B cell (primary cell): ENCODE measurements at regions not wholly inside any gene's neighbourhood (a gene's known extent, or its start where the extent isn't known, plus 50 kb on each side); places are given as distances from the start of the nearest gene placed in this dataset.

Experiments used
- ATAC-seq: fragments of 200-7000 bp; cut with Tn5 transposase; one replicate; pipeline ENCODE4 v1.10.0; 2021; ENCODE audit warnings: low read depth, mild to moderate bottlenecking, moderate number of reproducible peaks, moderate library complexity
- CTCF ChIA-PET: fragments of 350-600 bp; sonication (Branson Sonifier 250); formaldehyde crosslinking; loops from one replicate; lab custom pipeline; 2021; ENCODE audit warnings: antibody characterized with exemption, inconsistent platforms; lab: Charles Lee
- POLR2A ChIA-PET: fragments of 350-600 bp; sonication (Branson Sonifier 250); formaldehyde crosslinking; loops from one replicate; lab custom pipeline; 2021; ENCODE audit warnings: antibody characterized with exemption; lab: Charles Lee
- DNase-seq: peaks from one replicate; pipeline ENCODE4 v3.0.0; 2013
- H2AFZ ChIP-seq: 2 replicates; pipeline ENCODE4 v1.6.1; 2012; ENCODE audit warnings: mild to moderate bottlenecking, low read depth, low read length; ENCODE audit not compliant: insufficient read depth, poor library complexity, severe bottlenecking
- H3K27ac ChIP-seq, 2 donors: 1 replicate in 1 of 2; 2 replicates in 1 of 2; pipeline ENCODE4 v1.5.1; 2012 to 2013; ENCODE audit warnings: low read length in 2 of 2, mild to moderate bottlenecking in 2 of 2, moderate library complexity in 1 of 2
- H3K27me3 ChIP-seq, 4 experiments: fragments of 200-600 bp in 1 of 4; sonication (generic) in 1 of 4; replicated peaks in 1 of 4; 1 replicate in 2 of 4; 2 replicates in 2 of 4; pipeline versions ENCODE4 v1.6.1 to v1.7.0; 2013 to 2016; ENCODE audit warnings: low read length in 3 of 4, mild to moderate bottlenecking in 2 of 4, mixed read lengths in 1 of 4, moderate library complexity in 1 of 4; ENCODE audit not compliant: insufficient read depth in 4 of 4, control insufficient read depth in 3 of 4; ENCODE audit errors: control extremely low read depth in 1 of 4
- H3K36me3 ChIP-seq, 2 experiments: replicated peaks in 1 of 2; 1 replicate in 1 of 2; 2 replicates in 1 of 2; pipeline versions ENCODE4 v1.6.1 to v1.7.1; 2013; ENCODE audit warnings: low read length in 1 of 2; ENCODE audit not compliant: insufficient read depth in 2 of 2, control insufficient read depth in 1 of 2; ENCODE audit errors: control extremely low read depth in 1 of 2, extremely low read depth in 1 of 2
- H3K4me1 ChIP-seq, 2 donors: fragments of 200-600 bp in 1 of 2; sonication (generic) in 1 of 2; 1 replicate in 1 of 2; 2 replicates in 1 of 2; pipeline versions ENCODE4 v1.5.1 to v1.6.1; 2013 to 2017; ENCODE audit warnings: low read length in 2 of 2; ENCODE audit not compliant: control insufficient read depth in 2 of 2, insufficient read depth in 2 of 2
- H3K4me2 ChIP-seq: replicated peaks from 2 replicates; pipeline ENCODE3; 2012; ENCODE audit warnings: mild to moderate bottlenecking, low read depth, low read length; ENCODE audit not compliant: poor library complexity, severe bottlenecking
- H3K4me3 ChIP-seq, 5 experiments: fragments of 200-600 bp in 1 of 5; sonication (generic) in 1 of 5; 1 replicate in 3 of 5; 2 replicates in 2 of 5; pipeline versions ENCODE4 v1.5.1 to v1.7.0; 2011 to 2016; ENCODE audit warnings: low read length in 4 of 5, mild to moderate bottlenecking in 4 of 5, low read depth in 2 of 5, control low read depth in 1 of 5, moderate library complexity in 1 of 5; ENCODE audit not compliant: insufficient read depth in 1 of 5; ENCODE audit errors: control extremely low read depth in 1 of 5, extremely low read depth in 1 of 5
- H3K79me2 ChIP-seq: fragments of 200-600 bp; sonication (generic); one replicate; pipeline ENCODE4 v1.6.0; 2016; ENCODE audit warnings: low read length; ENCODE audit not compliant: control insufficient read depth, insufficient read depth
- H3K9ac ChIP-seq: fragments of 200-600 bp; sonication (generic); 2 replicates; pipeline ENCODE4 v1.6.1; 2017; ENCODE audit warnings: mild to moderate bottlenecking, low read length, moderate library complexity
- H3K9me3 ChIP-seq, 3 donors: one replicate each; pipeline versions ENCODE4 v1.6.1 to v1.7.1; 2013; ENCODE audit warnings: low read length in 2 of 3; ENCODE audit not compliant: control insufficient read depth in 2 of 3, insufficient read depth in 1 of 3; ENCODE audit errors: control extremely low read depth in 1 of 3
- H4K20me1 ChIP-seq: 2 replicates; pipeline ENCODE4 v1.6.0; 2012; ENCODE audit warnings: mild to moderate bottlenecking, low read length; ENCODE audit not compliant: insufficient read depth, control insufficient read depth, poor library complexity, severe bottlenecking
- H3K27ac Mint-ChIP-seq: one replicate; pipeline ENCODE4 v1.8.0; 2021; ENCODE audit warnings: mixed read lengths
- H3K27me3 Mint-ChIP-seq: one replicate; pipeline ENCODE4 v1.8.0; 2021; ENCODE audit warnings: mixed read lengths
- H3K4me1 Mint-ChIP-seq: one replicate; pipeline ENCODE4 v1.8.0; 2021; ENCODE audit warnings: mixed read lengths
- H3K4me3 Mint-ChIP-seq: one replicate; pipeline ENCODE4 v1.8.0; 2021; ENCODE audit warnings: mixed read lengths
- H3K9me3 Mint-ChIP-seq: one replicate; pipeline ENCODE4 v1.8.0; 2022; ENCODE audit warnings: mixed read lengths; ENCODE audit not compliant: insufficient read depth
- EZH2 ChIP-seq: IDR thresholded peaks from 2 replicates; pipeline ENCODE4 v1.6.1; 2012; ENCODE audit warnings: borderline replicate concordance, low read depth, mild to moderate bottlenecking, moderate library complexity, low read length; ENCODE audit not compliant: insufficient read depth, poor library complexity, severe bottlenecking
- WGBS: methylation state at CpG from one replicate; pipeline ENCODE4 v1.1.5; 2013; ENCODE audit warnings: missing lambda C conversion rate; ENCODE audit not compliant: insufficient coverage; 5-methylcytosine and 5-hydroxymethylcytosine counted together
- intact Hi-C: fragments of 100-400 bp; cut with micrococcal nuclease; formaldehyde crosslinking; loops from one replicate; pipeline ENCODE4 v1.10.0; 2022
- TF ChIP-seq, protein P1 (sequence below): fragments of 200-600 bp; IDR thresholded peaks from one replicate; pipeline ENCODE4 v1.8.0; 2022; ENCODE audit warnings: antibody characterized with exemption, mild to moderate bottlenecking

DNA sequence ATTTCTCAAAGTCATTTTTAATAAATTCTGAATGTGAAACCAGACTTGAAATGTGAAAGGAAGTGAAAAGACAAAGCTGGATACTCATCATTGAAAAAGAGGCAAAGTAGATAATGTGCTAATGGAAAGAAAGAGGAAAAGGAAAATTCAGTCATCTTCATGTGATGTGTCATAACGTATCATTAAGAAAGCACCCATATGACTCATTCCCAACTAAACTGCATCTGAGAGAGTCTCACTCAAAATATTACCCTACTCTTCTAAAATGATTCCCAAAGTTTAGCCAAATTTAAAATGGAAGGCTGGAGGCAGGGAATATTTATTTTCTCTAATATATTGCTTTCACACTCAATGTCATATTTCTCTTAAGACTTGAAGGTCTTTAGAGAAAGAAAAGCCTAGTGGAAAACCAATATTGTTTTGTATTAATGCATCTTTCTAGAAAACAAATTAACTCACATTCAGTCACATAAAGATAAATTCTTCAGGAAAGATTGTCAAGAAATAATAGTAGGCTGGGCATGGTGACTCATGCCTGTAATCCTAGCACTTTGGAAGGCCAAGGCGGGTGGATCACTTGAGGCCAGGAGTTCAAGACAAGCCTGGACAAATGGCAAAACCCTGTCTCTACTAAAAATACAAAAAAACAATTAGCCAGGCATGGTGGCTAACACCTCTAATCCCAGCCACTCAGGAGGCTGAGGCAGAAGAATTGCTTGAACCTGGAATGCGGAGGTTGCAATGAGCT is 129.9 kb downstream of the SLC30A10 start:
- Mint-ChIP-seq H3K27me3 (peaks cover 31% of the 10 kb centered on the region), H3K9me3 (no peaks in the 10 kb centered on the region), H3K4me3 (no peak overlapping the region), H3K27ac (no peak overlapping the region), H3K4me1 (peaks cover 2% of the 10 kb centered on the region)
- H3K27ac ChIP-seq: no peak overlapping the region
- no CpG with 5 or more reads among the region's 3 CpGs for WGBS
- DNase-seq (no peak), ATAC-seq (no peak)
- H3K79me2 ChIP-seq: no peaks in the 10 kb centered on the region
- H3K4me3 ChIP-seq: no peak overlapping the region
- H4K20me1 ChIP-seq: no peaks in the 10 kb centered on the region
- TF ChIP-seq, protein P1, sequence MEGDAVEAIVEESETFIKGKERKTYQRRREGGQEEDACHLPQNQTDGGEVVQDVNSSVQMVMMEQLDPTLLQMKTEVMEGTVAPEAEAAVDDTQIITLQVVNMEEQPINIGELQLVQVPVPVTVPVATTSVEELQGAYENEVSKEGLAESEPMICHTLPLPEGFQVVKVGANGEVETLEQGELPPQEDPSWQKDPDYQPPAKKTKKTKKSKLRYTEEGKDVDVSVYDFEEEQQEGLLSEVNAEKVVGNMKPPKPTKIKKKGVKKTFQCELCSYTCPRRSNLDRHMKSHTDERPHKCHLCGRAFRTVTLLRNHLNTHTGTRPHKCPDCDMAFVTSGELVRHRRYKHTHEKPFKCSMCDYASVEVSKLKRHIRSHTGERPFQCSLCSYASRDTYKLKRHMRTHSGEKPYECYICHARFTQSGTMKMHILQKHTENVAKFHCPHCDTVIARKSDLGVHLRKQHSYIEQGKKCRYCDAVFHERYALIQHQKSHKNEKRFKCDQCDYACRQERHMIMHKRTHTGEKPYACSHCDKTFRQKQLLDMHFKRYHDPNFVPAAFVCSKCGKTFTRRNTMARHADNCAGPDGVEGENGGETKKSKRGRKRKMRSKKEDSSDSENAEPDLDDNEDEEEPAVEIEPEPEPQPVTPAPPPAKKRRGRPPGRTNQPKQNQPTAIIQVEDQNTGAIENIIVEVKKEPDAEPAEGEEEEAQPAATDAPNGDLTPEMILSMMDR: no peak
- TF ChIP-seq EZH2: no peak
- intact Hi-C loops: no loop called here
- ChIA-PET POLR2A (no interaction called here), CTCF (no interaction called here)
- H3K9me3 ChIP-seq: no peaks in the 10 kb centered on the region
- no peaks in the 10 kb centered on the region for H3K4me1 ChIP-seq
- no peak overlapping the region for H2AFZ ChIP-seq
- H3K27me3 ChIP-seq: no peaks in the 10 kb centered on the region
- H3K36me3 ChIP-seq: no peaks in the 10 kb centered on the region
- no peak overlapping the region for H3K9ac ChIP-seq
- H3K4me2 ChIP-seq: no peak overlapping the region

DNA sequence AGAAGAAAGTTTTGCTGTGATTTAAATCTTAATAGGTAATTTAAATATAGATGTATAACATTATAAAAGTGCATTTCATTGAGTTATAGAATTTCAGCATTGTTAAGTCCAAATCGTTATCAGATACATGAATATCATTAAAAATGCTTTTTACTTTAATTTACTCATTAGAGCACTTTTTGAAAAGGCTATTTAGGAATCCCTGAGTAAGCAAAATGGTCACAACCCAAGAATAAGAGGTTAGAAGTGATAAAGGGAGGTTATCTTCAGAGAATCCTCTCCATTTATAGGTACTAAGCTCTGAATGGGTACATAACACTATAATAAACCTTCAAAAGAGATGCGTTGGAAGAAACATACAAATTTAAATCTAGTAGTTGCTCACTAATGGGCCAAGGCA is 130.7 kb downstream of the SLC30A10 start:
- WGBS: no CpG with 5 or more reads among the region's 2 CpGs
- DNase-seq: no peak
- H3K4me2 ChIP-seq: no peak overlapping the region
- H3K27ac Mint-ChIP-seq: no peak overlapping the region
- ChIA-PET POLR2A (no interaction called here), CTCF (no interaction called here)
- peaks cover 2% of the 10 kb centered on the region for H3K4me1 Mint-ChIP-seq
- TF ChIP-seq, protein P1: no peak
- TF ChIP-seq EZH2: no peak
- no peak overlapping the region for H3K4me3 Mint-ChIP-seq
- no peak for ATAC-seq
- H3K27me3 Mint-ChIP-seq: peaks cover 33% of the 10 kb centered on the region
- H3K27me3 ChIP-seq: no peaks in the 10 kb centered on the region
- no peak overlapping the region for H3K4me3 ChIP-seq
- no peak overlapping the region for H3K9ac ChIP-seq
- H4K20me1 ChIP-seq: no peaks in the 10 kb centered on the region
- H2AFZ ChIP-seq: no peak overlapping the region
- no peak overlapping the region for H3K27ac ChIP-seq
- H3K9me3 ChIP-seq: no peaks in the 10 kb centered on the region
- no peaks in the 10 kb centered on the region for H3K79me2 ChIP-seq
- no peaks in the 10 kb centered on the region for H3K9me3 Mint-ChIP-seq
- no peaks in the 10 kb centered on the region for H3K4me1 ChIP-seq
- intact Hi-C loops: no loop called here
- no peaks in the 10 kb centered on the region for H3K36me3 ChIP-seq
